Smooth muscle cell (in vitro differentiated cells): ENCODE measurements at regions not wholly inside any gene's neighbourhood (a gene's known extent, or its start where the extent isn't known, plus 50 kb on each side); places are given as distances from the start of the nearest gene placed in this dataset.

Source experiments
- DNase-seq: peaks from one replicate; lab custom pipeline; 2025; ENCODE audit not compliant: unreplicated experiment; lab: John Stamatoyannopoulos, UW
- H2AFZ ChIP-seq: fragments of 200-600 bp; sonication (generic); 2 replicates; pipeline ENCODE4 v1.6.0; 2016; ENCODE audit warnings: antibody characterized with exemption, low read depth, mild to moderate bottlenecking
- H3F3A ChIP-seq: fragments of 200-600 bp; sonication (generic); 2 replicates; pipeline ENCODE4 v1.6.0; 2017; ENCODE audit warnings: antibody characterized with exemption, low read depth
- H3K27ac ChIP-seq: fragments of 200-600 bp; sonication (generic); 2 replicates; pipeline ENCODE4 v1.5.1; 2016; ENCODE audit warnings: low read depth, mild to moderate bottlenecking
- H3K27me3 ChIP-seq: fragments of 200-600 bp; sonication (generic); 2 replicates; pipeline ENCODE4 v1.6.1; 2016; ENCODE audit warnings: low read depth, mild to moderate bottlenecking
- H3K36me3 ChIP-seq: fragments of 200-600 bp; sonication (generic); 2 replicates; pipeline ENCODE4 v1.5.1; 2016; ENCODE audit warnings: low read depth
- H3K4me1 ChIP-seq: fragments of 200-600 bp; sonication (generic); 2 replicates; pipeline ENCODE4 v1.5.1; 2016; ENCODE audit warnings: low read depth
- H3K4me2 ChIP-seq: fragments of 200-600 bp; sonication (generic); 2 replicates; pipeline ENCODE4 v1.6.0; 2016; ENCODE audit warnings: mild to moderate bottlenecking
- H3K4me3 ChIP-seq: fragments of 200-600 bp; sonication (generic); 2 replicates; pipeline ENCODE4 v1.5.1; 2016; ENCODE audit warnings: mild to moderate bottlenecking
- H3K79me2 ChIP-seq: fragments of 200-600 bp; sonication (generic); 2 replicates; pipeline ENCODE4 v1.6.0; 2016; ENCODE audit warnings: low read depth, mild to moderate bottlenecking
- H3K9ac ChIP-seq: fragments of 200-600 bp; sonication (generic); 2 replicates; pipeline ENCODE4 v1.6.0; 2016; ENCODE audit warnings: low read depth
- H3K9me3 ChIP-seq: fragments of 200-600 bp; sonication (generic); replicated peaks from 2 replicates; pipeline ENCODE4 v1.5.1; 2016; ENCODE audit warnings: low read depth
- H4K20me1 ChIP-seq: fragments of 200-600 bp; sonication (generic); 2 replicates; pipeline ENCODE4 v1.6.0; 2016; ENCODE audit warnings: low read depth
- WGBS: methylation state at CpG from one replicate; pipeline ENCODE4 v1.1.7; 2016; ENCODE audit warnings: low lambda C conversion rate; 5-methylcytosine and 5-hydroxymethylcytosine counted together
- TF ChIP-seq, protein P1 (sequence below): fragments of 200-600 bp; sonication (generic); IDR thresholded peaks from 2 replicates; pipeline ENCODE4 v1.5.1; 2017; ENCODE audit warnings: borderline replicate concordance, mild to moderate bottlenecking, antibody characterized with exemption; ENCODE audit not compliant: insufficient read depth, poor library complexity, severe bottlenecking

DNA sequence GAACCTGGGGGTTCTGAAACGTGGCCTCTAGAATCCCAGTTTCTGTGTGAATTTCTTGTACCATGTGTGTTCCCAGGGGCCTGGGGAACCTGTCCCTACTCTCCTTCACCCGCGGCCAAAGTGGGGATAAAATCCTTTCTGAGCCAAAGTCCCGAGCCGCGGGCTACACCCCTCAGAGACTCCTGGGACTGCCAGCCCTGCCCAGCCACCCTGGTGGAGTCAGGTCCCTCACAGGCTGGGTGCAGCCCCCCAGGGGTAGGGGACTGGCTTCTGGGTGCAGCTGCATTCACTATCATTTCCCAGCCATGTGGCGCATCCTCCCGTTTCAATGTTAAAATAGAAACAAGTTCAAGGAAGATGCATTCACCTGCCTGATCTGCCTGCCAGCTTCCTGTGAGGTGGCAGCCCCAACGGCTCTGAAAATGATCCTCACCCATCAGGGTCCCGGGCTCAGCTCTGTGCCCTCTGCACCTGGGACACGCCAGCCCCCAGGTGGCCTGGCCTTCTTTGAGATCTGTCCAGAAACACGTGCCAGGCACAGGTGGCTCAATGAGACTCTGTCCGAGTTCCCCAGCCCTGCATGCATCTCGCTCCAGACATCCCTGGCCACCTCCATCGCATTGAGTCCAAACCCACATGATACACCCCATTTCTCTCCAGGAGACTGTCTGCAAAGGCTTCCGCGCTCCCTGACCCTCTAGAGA, 338.8 kb downstream of the CTTN start:
- WGBS: 88% methylated on average over 17 of the region's 17 CpGs
- Histone ChIP-seq H3K79me2 (no peaks in the 10 kb centered on the region), H3K36me3 (no peaks in the 10 kb centered on the region), H3K27ac (no peak overlapping the region), H3K9ac (no peak overlapping the region), H3K9me3 (no peaks in the 10 kb centered on the region), H4K20me1 (no peaks in the 10 kb centered on the region), H3K27me3 (no peaks in the 10 kb centered on the region), H3F3A (no peaks in the 10 kb centered on the region), H3K4me1 (peaks cover 4% of the 10 kb centered on the region), H2AFZ (no peak overlapping the region), H3K4me2 (no peak overlapping the region), H3K4me3 (no peak overlapping the region)
- TF ChIP-seq, protein P1, sequence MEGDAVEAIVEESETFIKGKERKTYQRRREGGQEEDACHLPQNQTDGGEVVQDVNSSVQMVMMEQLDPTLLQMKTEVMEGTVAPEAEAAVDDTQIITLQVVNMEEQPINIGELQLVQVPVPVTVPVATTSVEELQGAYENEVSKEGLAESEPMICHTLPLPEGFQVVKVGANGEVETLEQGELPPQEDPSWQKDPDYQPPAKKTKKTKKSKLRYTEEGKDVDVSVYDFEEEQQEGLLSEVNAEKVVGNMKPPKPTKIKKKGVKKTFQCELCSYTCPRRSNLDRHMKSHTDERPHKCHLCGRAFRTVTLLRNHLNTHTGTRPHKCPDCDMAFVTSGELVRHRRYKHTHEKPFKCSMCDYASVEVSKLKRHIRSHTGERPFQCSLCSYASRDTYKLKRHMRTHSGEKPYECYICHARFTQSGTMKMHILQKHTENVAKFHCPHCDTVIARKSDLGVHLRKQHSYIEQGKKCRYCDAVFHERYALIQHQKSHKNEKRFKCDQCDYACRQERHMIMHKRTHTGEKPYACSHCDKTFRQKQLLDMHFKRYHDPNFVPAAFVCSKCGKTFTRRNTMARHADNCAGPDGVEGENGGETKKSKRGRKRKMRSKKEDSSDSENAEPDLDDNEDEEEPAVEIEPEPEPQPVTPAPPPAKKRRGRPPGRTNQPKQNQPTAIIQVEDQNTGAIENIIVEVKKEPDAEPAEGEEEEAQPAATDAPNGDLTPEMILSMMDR: no peak
- DNase-seq: no peak

DNA sequence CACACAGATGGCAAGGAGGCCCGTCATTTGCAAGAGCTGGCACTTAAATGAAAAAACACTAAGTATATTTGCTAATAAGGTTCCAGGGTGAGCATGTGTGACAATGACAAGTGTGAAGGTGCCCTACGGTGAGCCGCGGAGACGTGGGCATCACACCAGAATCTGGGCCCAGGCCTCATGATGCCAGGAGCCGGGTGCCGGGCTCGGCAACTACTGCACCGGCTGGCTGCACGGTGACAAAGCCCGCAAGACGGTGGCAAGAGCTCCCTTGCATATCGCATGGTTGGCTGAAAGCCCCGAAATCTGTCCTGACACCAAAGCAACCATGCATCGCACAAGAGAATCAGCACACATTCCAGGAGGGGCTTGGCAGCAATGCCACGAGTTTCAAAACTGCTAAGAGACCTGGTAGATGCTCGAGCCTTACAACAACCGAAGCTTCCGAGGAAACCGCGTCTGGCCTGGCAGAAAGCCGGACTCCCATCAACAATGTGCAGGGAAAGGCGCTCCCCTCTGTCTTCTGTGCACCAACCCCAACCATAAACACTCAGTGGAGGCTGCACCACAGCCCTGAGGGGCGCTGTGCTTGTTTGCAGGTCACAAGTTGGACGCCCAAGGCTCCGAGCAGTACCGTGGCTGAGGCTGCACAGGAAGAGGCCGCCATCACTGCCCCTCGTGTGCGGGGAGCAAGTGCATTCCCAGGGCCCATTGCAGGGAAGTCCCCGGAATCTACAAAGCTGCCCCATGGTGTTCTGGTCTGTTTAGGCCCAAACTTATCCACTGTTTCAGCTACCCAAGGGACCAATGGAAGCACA, 339.7 kb downstream of the CTTN start:
- Histone ChIP-seq H3F3A (no peaks in the 10 kb centered on the region), H3K9me3 (no peaks in the 10 kb centered on the region), H2AFZ (no peak overlapping the region), H3K27me3 (no peaks in the 10 kb centered on the region), H3K9ac (no peak overlapping the region), H3K27ac (no peak overlapping the region), H4K20me1 (no peaks in the 10 kb centered on the region), H3K79me2 (no peaks in the 10 kb centered on the region), H3K4me3 (no peak overlapping the region), H3K4me2 (no peak overlapping the region), H3K4me1 (peaks cover 14% of the 10 kb centered on the region), H3K36me3 (no peaks in the 10 kb centered on the region)
- TF ChIP-seq, protein P1: no peak
- DNase-seq: no peak
- 95% methylated on average over 31 of the region's 31 CpGs for WGBS

DNA sequence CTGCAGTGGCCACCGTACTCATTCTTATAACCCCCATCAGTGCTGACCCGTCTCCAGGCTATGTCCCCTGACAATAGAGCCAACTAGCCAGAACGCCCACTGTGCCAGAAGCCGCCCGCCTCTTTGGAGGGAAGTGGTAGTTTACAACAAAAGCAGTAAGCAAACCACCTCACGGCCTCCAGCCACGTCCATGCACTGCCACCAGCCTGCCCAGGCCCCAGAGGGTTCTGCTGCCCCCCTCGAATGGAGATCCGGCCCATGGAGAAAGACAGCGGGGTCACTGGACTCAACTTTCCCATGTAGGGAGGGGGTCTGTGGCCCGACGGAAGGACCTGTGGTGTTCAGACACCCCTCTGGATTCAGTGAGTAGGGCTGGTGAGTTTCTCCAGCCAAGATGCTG, 340.3 kb downstream of the CTTN start:
- Histone ChIP-seq H3K9me3 (no peaks in the 10 kb centered on the region), H3K27ac (no peak overlapping the region), H3K79me2 (no peaks in the 10 kb centered on the region), H4K20me1 (no peaks in the 10 kb centered on the region), H3F3A (no peaks in the 10 kb centered on the region), H3K4me1 (peaks cover 15% of the 10 kb centered on the region), H3K9ac (no peak overlapping the region), H2AFZ (no peak overlapping the region), H3K27me3 (no peaks in the 10 kb centered on the region), H3K36me3 (no peaks in the 10 kb centered on the region), H3K4me3 (no peak overlapping the region), H3K4me2 (no peak overlapping the region)
- TF ChIP-seq, protein P1: no peak
- no peak for DNase-seq
- 95% methylated on average over 12 of the region's 12 CpGs for WGBS

DNA sequence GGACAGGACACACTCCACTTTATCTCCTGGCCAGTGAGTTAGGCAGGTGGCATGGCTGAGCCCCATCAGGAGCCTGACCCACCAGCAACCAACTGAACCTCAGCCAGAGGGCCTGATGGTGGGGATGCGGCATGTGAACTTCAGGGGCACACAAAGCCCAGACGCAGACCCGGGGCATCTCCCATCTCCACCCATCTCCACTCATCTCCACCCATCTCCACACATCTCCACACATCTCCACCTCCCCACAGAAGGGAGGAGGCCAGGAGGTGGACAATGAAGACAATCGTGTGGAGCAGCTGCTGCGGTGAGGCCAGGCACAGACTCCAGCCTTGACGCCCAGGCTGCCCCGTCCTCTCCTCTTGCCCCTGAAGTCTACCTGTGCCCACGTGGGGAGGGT, 340.8 kb downstream of the CTTN start:
- TF ChIP-seq, protein P1: no peak
- DNase-seq: no peak
- Histone ChIP-seq H3K79me2 (no peaks in the 10 kb centered on the region), H3K9me3 (no peaks in the 10 kb centered on the region), H3K4me3 (no peak overlapping the region), H3F3A (no peaks in the 10 kb centered on the region), H3K27me3 (no peaks in the 10 kb centered on the region), H3K4me2 (no peak overlapping the region), H4K20me1 (no peaks in the 10 kb centered on the region), H3K9ac (no peak overlapping the region), H3K27ac (no peak overlapping the region), H3K36me3 (no peaks in the 10 kb centered on the region), H2AFZ (no peak overlapping the region), H3K4me1 (peaks cover 15% of the 10 kb centered on the region)
- 99% methylated on average over 8 of the region's 8 CpGs for WGBS
